HEK293 (cell line): ENCODE measurements at regions not wholly inside any gene's neighbourhood (a gene's known extent, or its start where the extent isn't known, plus 50 kb on each side); places are given as distances from the start of the nearest gene placed in this dataset.

Experiments
- CTCF ChIA-PET: fragments of 350-600 bp; formaldehyde crosslinking; extraction: SDS; loops from one replicate; lab custom pipeline; 2021; ENCODE audit warnings: antibody characterized with exemption; lab: Yijun Ruan, JAX
- POLR2A ChIA-PET: fragments of 300-600 bp; formaldehyde crosslinking; extraction: SDS; loops from one replicate; lab custom pipeline; 2020; ENCODE audit warnings: antibody characterized with exemption, inconsistent platforms; lab: Yijun Ruan, JAX
- H3K27ac ChIP-seq: fragments of 200-500 bp; sonication (Bioruptor generic); 2 replicates; pipeline ENCODE4 v1.5.1; 2014; ENCODE audit warnings: low read depth, low read length, control low read depth, inconsistent platforms; ENCODE audit errors: extremely low read depth
- H3K36me3 ChIP-seq, 2 experiments: fragments of 200-500 bp in 1 of 2; sonication (Bioruptor generic) in 1 of 2; 1 replicate in 1 of 2; 2 replicates in 1 of 2; pipeline ENCODE4 v1.5.1; 2014 to 2017; ENCODE audit warnings: inconsistent platforms in 2 of 2, low read length in 2 of 2; ENCODE audit not compliant: control insufficient read depth in 2 of 2, insufficient read depth in 1 of 2
- H3K4me1 ChIP-seq: fragments of 200-500 bp; sonication (Bioruptor generic); 2 replicates; pipeline ENCODE4 v1.5.1; 2014; ENCODE audit warnings: mild to moderate bottlenecking, low read length, inconsistent platforms; ENCODE audit not compliant: control insufficient read depth, insufficient read depth
- H3K4me3 ChIP-seq: 2 replicates; pipeline ENCODE4 v1.5.1; 2011; ENCODE audit warnings: low read depth, mild to moderate bottlenecking, control low read depth, low read length, moderate library complexity
- H3K9me3 ChIP-seq: fragments of 200-500 bp; sonication (Bioruptor generic); 2 replicates; pipeline ENCODE4 v1.5.1; 2014; ENCODE audit warnings: low read depth, low read length, inconsistent platforms; ENCODE audit not compliant: control insufficient read depth, insufficient read depth
- KLF1 ChIP-seq: fragments of 450-650 bp; formaldehyde crosslinking; IDR thresholded peaks from 2 replicates; pipeline ENCODE4 v1.5.1; 2016; ENCODE audit warnings: missing biosample characterization, missing genetic modification characterization
- MEIS1 ChIP-seq: sonication (generic); formaldehyde crosslinking; IDR thresholded peaks from 2 replicates; pipeline ENCODE4 v1.8.1; 2022; ENCODE audit warnings: missing genetic modification reagents, mild to moderate bottlenecking, borderline replicate concordance
- SALL2 ChIP-seq: fragments of 450-650 bp; formaldehyde crosslinking; IDR thresholded peaks from 2 replicates; pipeline ENCODE4 v1.5.0; 2017; ENCODE audit warnings: missing biosample characterization, mild to moderate bottlenecking, missing genetic modification characterization, borderline replicate concordance
- YY1 ChIP-seq: fragments of 450-650 bp; formaldehyde crosslinking; IDR thresholded peaks from 2 replicates; pipeline ENCODE4 v1.5.1; 2018; ENCODE audit warnings: missing biosample characterization, missing genetic modification characterization
- ZNF138 ChIP-seq: fragments of 450-650 bp; formaldehyde crosslinking; IDR thresholded peaks from 2 replicates; pipeline ENCODE4 v1.5.1; 2016; ENCODE audit warnings: missing biosample characterization, missing genetic modification characterization, borderline replicate concordance
- ZNF155 ChIP-seq: fragments of 450-650 bp; formaldehyde crosslinking; IDR thresholded peaks from 2 replicates; pipeline ENCODE4 v1.5.1; 2016; ENCODE audit warnings: missing biosample characterization, missing genetic modification characterization
- ZNF214 ChIP-seq: fragments of 450-650 bp; formaldehyde crosslinking; IDR thresholded peaks from 2 replicates; pipeline ENCODE4 v1.5.1; 2017; ENCODE audit warnings: missing biosample characterization, mild to moderate bottlenecking, missing genetic modification characterization, borderline replicate concordance
- ZNF354C ChIP-seq: fragments of 450-650 bp; formaldehyde crosslinking; IDR thresholded peaks from 2 replicates; pipeline ENCODE4 v1.5.1; 2016; ENCODE audit warnings: missing biosample characterization, missing genetic modification characterization, low read depth, borderline replicate concordance
- ZNF394 ChIP-seq: fragments of 450-650 bp; formaldehyde crosslinking; IDR thresholded peaks from 2 replicates; pipeline ENCODE4 v1.5.1; 2016; ENCODE audit warnings: missing biosample characterization, missing genetic modification characterization, mild to moderate bottlenecking, moderate library complexity, borderline replicate concordance
- ZNF629 ChIP-seq: fragments of 450-650 bp; formaldehyde crosslinking; IDR thresholded peaks from 2 replicates; pipeline ENCODE4 v1.5.1; 2017; ENCODE audit warnings: missing biosample characterization, missing genetic modification characterization
- ZNF660 ChIP-seq: fragments of 450-650 bp; IDR thresholded peaks from 2 replicates; pipeline ENCODE4 v1.5.1; 2018; ENCODE audit warnings: missing biosample characterization, mild to moderate bottlenecking, missing genetic modification characterization
- ZNF843 ChIP-seq: fragments of 450-650 bp; formaldehyde crosslinking; IDR thresholded peaks from 2 replicates; pipeline ENCODE4 v1.5.1; 2016; ENCODE audit warnings: missing biosample characterization, missing genetic modification characterization
- ZSCAN23 ChIP-seq: fragments of 450-650 bp; formaldehyde crosslinking; IDR thresholded peaks from 2 replicates; pipeline ENCODE4 v1.5.1; 2016; ENCODE audit warnings: missing biosample characterization, missing genetic modification characterization
- TF ChIP-seq, protein P1 (sequence below): fragments of 450-650 bp; formaldehyde crosslinking; IDR thresholded peaks from 2 replicates; pipeline ENCODE4 v1.5.1; 2016; ENCODE audit warnings: missing biosample characterization, missing genetic modification characterization
- TF ChIP-seq, protein P2 (sequence below): fragments of 450-650 bp; formaldehyde crosslinking; IDR thresholded peaks from 2 replicates; pipeline ENCODE4 v1.5.1; 2016; ENCODE audit warnings: missing biosample characterization, missing genetic modification characterization, low read depth
- TF ChIP-seq, protein P3 (sequence below): fragments of 450-650 bp; formaldehyde crosslinking; IDR thresholded peaks from 2 replicates; pipeline ENCODE4 v1.5.1; 2016; ENCODE audit warnings: missing biosample characterization, missing genetic modification characterization
- TF ChIP-seq, protein P4 (sequence below): fragments of 450-650 bp; formaldehyde crosslinking; IDR thresholded peaks from 2 replicates; pipeline ENCODE4 v1.5.1; 2016; ENCODE audit warnings: missing biosample characterization, missing genetic modification characterization
- TF ChIP-seq, protein P5 (sequence below): sonication (generic); formaldehyde crosslinking; IDR thresholded peaks from 2 replicates; pipeline ENCODE4 v1.8.1; 2022; ENCODE audit warnings: mild to moderate bottlenecking, moderate library complexity, missing genetic modification reagents

DNA sequence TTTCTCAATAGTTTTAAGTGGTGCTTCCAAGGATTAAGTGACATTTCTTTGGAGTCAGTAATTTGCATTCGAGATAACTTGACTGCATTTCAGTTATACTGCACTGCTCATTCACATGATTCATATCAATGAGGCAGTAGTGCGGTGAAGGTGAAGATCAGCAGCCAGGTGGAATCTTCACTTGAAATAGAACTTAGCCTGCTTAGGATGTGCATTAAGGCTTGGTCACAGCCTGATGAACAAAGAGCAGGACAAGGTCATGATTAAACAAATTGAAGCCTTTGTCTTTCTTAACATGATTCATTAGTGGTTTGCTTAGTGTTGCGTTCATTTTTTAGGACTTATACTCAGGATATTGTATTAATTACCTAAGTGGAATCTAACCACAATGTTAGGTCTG is 212.1 kb upstream of the GALNTL6 start:
- CTCF ChIA-PET, result interaction anchor here (0.6 kb wide), 1 partner anchor 235 kb away, joined by 3 read pairs; no protein-coding TSS in a partner anchor

DNA sequence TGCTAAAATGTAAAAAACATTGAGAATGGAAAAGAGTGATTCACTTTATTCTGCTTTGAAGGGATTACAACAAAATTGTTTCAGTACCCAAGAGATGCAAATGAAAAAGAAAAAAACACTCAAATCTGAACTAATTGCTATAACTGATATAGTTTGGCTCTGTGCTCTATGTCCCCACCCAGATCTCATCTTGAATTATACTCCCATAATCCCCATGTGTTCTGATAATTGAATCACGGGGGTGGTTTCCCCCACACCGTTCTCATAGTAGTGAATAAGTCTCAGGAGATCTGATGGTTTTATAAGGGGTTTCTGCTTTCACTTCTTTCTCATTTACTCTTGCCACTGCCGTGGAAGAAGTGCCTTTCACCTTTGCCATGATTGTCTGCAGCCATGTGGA is 213.6 kb upstream of the GALNTL6 start:
- Histone ChIP-seq H3K27ac (no peak overlapping the region), H3K36me3 (no peaks in the 10 kb centered on the region), H3K9me3 (no peaks in the 10 kb centered on the region), H3K4me3 (no peak overlapping the region), H3K4me1 (no peaks in the 10 kb centered on the region)
- ChIA-PET CTCF (no interaction called here), POLR2A (no interaction called here)
- TF ChIP-seq YY1 (tag by site-specific recombination) (no peak), ZNF629 (tag by site-specific recombination) (no peak)
- TF ChIP-seq, protein P1, sequence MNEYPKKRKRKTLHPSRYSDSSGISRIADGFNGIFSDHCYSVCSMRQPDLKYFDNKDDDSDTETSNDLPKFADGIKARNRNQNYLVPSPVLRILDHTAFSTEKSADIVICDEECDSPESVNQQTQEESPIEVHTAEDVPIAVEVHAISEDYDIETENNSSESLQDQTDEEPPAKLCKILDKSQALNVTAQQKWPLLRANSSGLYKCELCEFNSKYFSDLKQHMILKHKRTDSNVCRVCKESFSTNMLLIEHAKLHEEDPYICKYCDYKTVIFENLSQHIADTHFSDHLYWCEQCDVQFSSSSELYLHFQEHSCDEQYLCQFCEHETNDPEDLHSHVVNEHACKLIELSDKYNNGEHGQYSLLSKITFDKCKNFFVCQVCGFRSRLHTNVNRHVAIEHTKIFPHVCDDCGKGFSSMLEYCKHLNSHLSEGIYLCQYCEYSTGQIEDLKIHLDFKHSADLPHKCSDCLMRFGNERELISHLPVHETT, result no peak
- TF ChIP-seq, protein P2, sequence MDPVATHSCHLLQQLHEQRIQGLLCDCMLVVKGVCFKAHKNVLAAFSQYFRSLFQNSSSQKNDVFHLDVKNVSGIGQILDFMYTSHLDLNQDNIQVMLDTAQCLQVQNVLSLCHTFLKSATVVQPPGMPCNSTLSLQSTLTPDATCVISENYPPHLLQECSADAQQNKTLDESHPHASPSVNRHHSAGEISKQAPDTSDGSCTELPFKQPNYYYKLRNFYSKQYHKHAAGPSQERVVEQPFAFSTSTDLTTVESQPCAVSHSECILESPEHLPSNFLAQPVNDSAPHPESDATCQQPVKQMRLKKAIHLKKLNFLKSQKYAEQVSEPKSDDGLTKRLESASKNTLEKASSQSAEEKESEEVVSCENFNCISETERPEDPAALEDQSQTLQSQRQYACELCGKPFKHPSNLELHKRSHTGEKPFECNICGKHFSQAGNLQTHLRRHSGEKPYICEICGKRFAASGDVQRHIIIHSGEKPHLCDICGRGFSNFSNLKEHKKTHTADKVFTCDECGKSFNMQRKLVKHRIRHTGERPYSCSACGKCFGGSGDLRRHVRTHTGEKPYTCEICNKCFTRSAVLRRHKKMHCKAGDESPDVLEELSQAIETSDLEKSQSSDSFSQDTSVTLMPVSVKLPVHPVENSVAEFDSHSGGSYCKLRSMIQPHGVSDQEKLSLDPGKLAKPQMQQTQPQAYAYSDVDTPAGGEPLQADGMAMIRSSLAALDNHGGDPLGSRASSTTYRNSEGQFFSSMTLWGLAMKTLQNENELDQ, result no peak

More for the DNA sequence above, 212.1 kb upstream of the GALNTL6 start:
- no peaks in the 10 kb centered on the region for H3K36me3 ChIP-seq
- no peak overlapping the region for H3K27ac ChIP-seq
- H3K4me3 ChIP-seq, result no peak overlapping the region
- H3K4me1 ChIP-seq, result no peaks in the 10 kb centered on the region
- POLR2A ChIA-PET, result no interaction called here
- H3K9me3 ChIP-seq, result no peaks in the 10 kb centered on the region
- no peak for TF ChIP-seq ZNF155 (tag by site-specific recombination)
- no peak for TF ChIP-seq SALL2 (tag by site-specific recombination)
- no peak for TF ChIP-seq ZNF843 (tag by site-specific recombination)
- no peak for TF ChIP-seq ZNF138 (tag by site-specific recombination)
- TF ChIP-seq, protein P3, sequence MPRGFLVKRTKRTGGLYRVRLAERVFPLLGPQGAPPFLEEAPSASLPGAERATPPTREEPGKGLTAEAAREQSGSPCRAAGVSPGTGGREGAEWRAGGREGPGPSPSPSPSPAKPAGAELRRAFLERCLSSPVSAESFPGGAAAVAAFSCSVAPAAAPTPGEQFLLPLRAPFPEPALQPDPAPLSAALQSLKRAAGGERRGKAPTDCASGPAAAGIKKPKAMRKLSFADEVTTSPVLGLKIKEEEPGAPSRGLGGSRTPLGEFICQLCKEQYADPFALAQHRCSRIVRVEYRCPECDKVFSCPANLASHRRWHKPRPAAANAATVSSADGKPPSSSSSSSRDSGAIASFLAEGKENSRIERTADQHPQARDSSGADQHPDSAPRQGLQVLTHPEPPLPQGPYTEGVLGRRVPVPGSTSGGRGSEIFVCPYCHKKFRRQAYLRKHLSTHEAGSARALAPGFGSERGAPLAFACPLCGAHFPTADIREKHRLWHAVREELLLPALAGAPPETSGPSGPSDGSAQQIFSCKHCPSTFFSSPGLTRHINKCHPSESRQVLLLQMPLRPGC (tag by site-specific recombination), result no peak
- TF ChIP-seq ZNF354C (tag by site-specific recombination), result no peak
- no peak for TF ChIP-seq ZNF394
- TF ChIP-seq ZNF660, result no peak
- TF ChIP-seq, protein P4, sequence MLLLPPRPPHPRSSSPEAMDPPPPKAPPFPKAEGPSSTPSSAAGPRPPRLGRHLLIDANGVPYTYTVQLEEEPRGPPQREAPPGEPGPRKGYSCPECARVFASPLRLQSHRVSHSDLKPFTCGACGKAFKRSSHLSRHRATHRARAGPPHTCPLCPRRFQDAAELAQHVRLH (tag by site-specific recombination), result no peak
- TF ChIP-seq, protein P5, sequence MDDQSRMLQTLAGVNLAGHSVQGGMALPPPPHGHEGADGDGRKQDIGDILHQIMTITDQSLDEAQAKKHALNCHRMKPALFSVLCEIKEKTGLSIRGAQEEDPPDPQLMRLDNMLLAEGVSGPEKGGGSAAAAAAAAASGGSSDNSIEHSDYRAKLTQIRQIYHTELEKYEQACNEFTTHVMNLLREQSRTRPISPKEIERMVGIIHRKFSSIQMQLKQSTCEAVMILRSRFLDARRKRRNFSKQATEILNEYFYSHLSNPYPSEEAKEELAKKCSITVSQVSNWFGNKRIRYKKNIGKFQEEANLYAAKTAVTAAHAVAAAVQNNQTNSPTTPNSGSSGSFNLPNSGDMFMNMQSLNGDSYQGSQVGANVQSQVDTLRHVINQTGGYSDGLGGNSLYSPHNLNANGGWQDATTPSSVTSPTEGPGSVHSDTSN (CRISPR knock-in tag), result no peak
- no peak for TF ChIP-seq ZSCAN23 (tag by site-specific recombination)

DNA sequence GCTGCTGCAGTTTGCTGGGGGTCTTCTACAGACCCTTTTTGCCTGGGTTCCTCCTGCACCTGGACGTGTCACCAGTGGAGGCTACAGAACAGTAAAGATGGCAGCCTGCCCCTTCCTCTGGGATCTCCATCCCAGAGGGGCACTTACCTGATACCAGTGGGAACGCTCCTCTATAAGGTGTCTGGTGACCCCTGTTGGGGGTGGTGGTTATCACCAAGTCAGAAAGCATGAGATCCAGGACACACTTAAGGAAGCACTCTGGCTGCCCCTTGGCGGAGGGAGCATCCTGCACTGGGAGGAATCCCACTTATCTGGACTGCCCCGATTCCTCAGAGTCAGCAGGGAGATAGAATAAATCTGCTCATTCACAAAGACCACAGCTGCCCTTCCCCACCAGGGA is 218.9 kb upstream of the GALNTL6 start:
- no peak overlapping the region for H3K4me3 ChIP-seq
- H3K36me3 ChIP-seq, result no peaks in the 10 kb centered on the region
- H3K27ac ChIP-seq, result no peak overlapping the region
- H3K4me1 ChIP-seq, result no peaks in the 10 kb centered on the region
- TF ChIP-seq YY1 (tag by site-specific recombination) (no peak), KLF1 (tag by site-specific recombination) (no peak), MEIS1 (CRISPR knock-in tag) (no peak), ZNF214 (tag by site-specific recombination) (no peak)
- CTCF ChIA-PET, result no interaction called here
- no peaks in the 10 kb centered on the region for H3K9me3 ChIP-seq
- POLR2A ChIA-PET, result no interaction called here
